Mesendoderm (in vitro differentiated cells): ENCODE measurements at regions not wholly inside any gene's neighbourhood (a gene's known extent, or its start where the extent isn't known, plus 50 kb on each side); places are given as distances from the start of the nearest gene placed in this dataset.

ENCODE experiments used
- DNase-seq: peaks from one replicate; pipeline ENCODE4 v3.0.0; 2013
- H2AK5ac ChIP-seq: 2 replicates; pipeline ENCODE4 v1.6.1; 2013; ENCODE audit warnings: low read length, inconsistent platforms
- H2BK120ac ChIP-seq: 2 replicates; pipeline ENCODE4 v1.6.1; 2013; ENCODE audit warnings: low read depth, mild to moderate bottlenecking, low read length, moderate library complexity, mixed read lengths
- H2BK15ac ChIP-seq: replicated peaks from 2 replicates; pipeline ENCODE4 v1.6.1; 2013; ENCODE audit warnings: low read depth, mild to moderate bottlenecking, moderate library complexity
- H2BK5ac ChIP-seq: 2 replicates; pipeline ENCODE4 v1.6.1; 2013; ENCODE audit warnings: low read length, inconsistent platforms
- H3K18ac ChIP-seq: 2 replicates; pipeline ENCODE4 v1.6.1; 2013; ENCODE audit warnings: mild to moderate bottlenecking, low read length, mixed read lengths
- H3K23ac ChIP-seq: one replicate; pipeline ENCODE4 v1.6.1; 2013; ENCODE audit warnings: low read length
- H3K27ac ChIP-seq: 2 replicates; pipeline ENCODE4 v1.5.1; 2013; ENCODE audit warnings: low read depth, mild to moderate bottlenecking, inconsistent platforms, low read length, moderate library complexity
- H3K27me3 ChIP-seq: 2 replicates; pipeline ENCODE4 v1.6.1; 2013; ENCODE audit warnings: low read length, control low read depth, mild to moderate bottlenecking, inconsistent platforms; ENCODE audit not compliant: insufficient read depth, poor library complexity
- H3K36me3 ChIP-seq: 2 replicates; pipeline ENCODE4 v1.6.1; 2013; ENCODE audit warnings: low read length, inconsistent platforms; ENCODE audit not compliant: control insufficient read depth, insufficient read depth
- H3K4ac ChIP-seq: one replicate; pipeline ENCODE4 v1.6.1; 2013; ENCODE audit warnings: low read depth, mild to moderate bottlenecking, low read length, moderate library complexity
- H3K4me1 ChIP-seq: 2 replicates; pipeline ENCODE4 v1.6.1; 2013; ENCODE audit warnings: low read depth, low read length, inconsistent platforms; ENCODE audit not compliant: control insufficient read depth
- H3K4me2 ChIP-seq: 2 replicates; pipeline ENCODE4 v1.6.1; 2013; ENCODE audit warnings: low read length
- H3K4me3 ChIP-seq: 2 replicates; pipeline ENCODE4 v1.5.1; 2013; ENCODE audit warnings: mild to moderate bottlenecking, low read length
- H3K56ac ChIP-seq: one replicate; pipeline ENCODE4 v1.6.1; 2013; ENCODE audit warnings: low read length
- H3K79me1 ChIP-seq: 2 replicates; pipeline ENCODE4 v1.6.1; 2013; ENCODE audit warnings: low read length, inconsistent platforms
- H3K79me2 ChIP-seq: 2 replicates; pipeline ENCODE4 v1.6.1; 2013; ENCODE audit warnings: mild to moderate bottlenecking, low read length; ENCODE audit not compliant: control insufficient read depth, insufficient read depth
- H3K9ac ChIP-seq: 2 replicates; pipeline ENCODE4 v1.6.1; 2013; ENCODE audit warnings: low read length, inconsistent platforms
- H4K5ac ChIP-seq: one replicate; pipeline ENCODE4 v1.6.1; 2013; ENCODE audit warnings: low read length
- H4K8ac ChIP-seq: one replicate; pipeline ENCODE4 v1.6.1; 2013; ENCODE audit warnings: low read depth, mild to moderate bottlenecking, control low read depth, low read length, moderate library complexity
- WGBS: extraction: QIAGEN DNeasy Blood & Tissue Kit; methylation state at CpG from one replicate; pipeline ENCODE4 v1.1.7; 2013; ENCODE audit warnings: low lambda C conversion rate, missing lambda C conversion rate; ENCODE audit not compliant: insufficient coverage; ENCODE audit errors: extremely low coverage; 5-methylcytosine and 5-hydroxymethylcytosine counted together

- H3K23ac ChIP-seq = no peak overlapping the region
- no peaks in the 10 kb centered on the region for H3K4me1 ChIP-seq
- H3K27me3 ChIP-seq = no peaks in the 10 kb centered on the region
- no peak overlapping the region for H3K27ac ChIP-seq
- H3K4me3 ChIP-seq = no peak overlapping the region
- H3K9ac ChIP-seq = no peak overlapping the region
- no peak overlapping the region for H4K5ac ChIP-seq
- no peaks in the 10 kb centered on the region for H3K79me1 ChIP-seq
- no peak overlapping the region for H2BK5ac ChIP-seq
- no peak overlapping the region for H2AK5ac ChIP-seq
- H4K8ac ChIP-seq = no peak overlapping the region
- no CpG with 5 or more reads among the region's 29 CpGs for WGBS
- H3K36me3 ChIP-seq = no peaks in the 10 kb centered on the region
- H2BK120ac ChIP-seq = no peak overlapping the region
- no peaks in the 10 kb centered on the region for H3K79me2 ChIP-seq
- H2BK15ac ChIP-seq = no peak overlapping the region
- no peak overlapping the region for H3K4me2 ChIP-seq
- no peak overlapping the region for H3K18ac ChIP-seq
- DNase-seq = no peak
- H3K4ac ChIP-seq = no peak overlapping the region
- no peak overlapping the region for H3K56ac ChIP-seq
Observed at GRCh38 chr4:35038079-35038805, 1206.1 kb downstream of the ARAP2 start.

- no peak overlapping the region for H4K5ac ChIP-seq
- H3K27ac ChIP-seq = no peak overlapping the region
- H2AK5ac ChIP-seq = no peak overlapping the region
- H4K8ac ChIP-seq = no peak overlapping the region
- H3K23ac ChIP-seq = no peak overlapping the region
- H3K9ac ChIP-seq = no peak overlapping the region
- H3K4me3 ChIP-seq = no peak overlapping the region
- H3K56ac ChIP-seq = no peak overlapping the region
- H3K79me2 ChIP-seq = no peaks in the 10 kb centered on the region
- no peaks in the 10 kb centered on the region for H3K79me1 ChIP-seq
- H2BK15ac ChIP-seq = no peak overlapping the region
- H3K18ac ChIP-seq = no peak overlapping the region
- no peaks in the 10 kb centered on the region for H3K27me3 ChIP-seq
- H3K36me3 ChIP-seq = no peaks in the 10 kb centered on the region
- no CpG with 5 or more reads among the region's 7 CpGs for WGBS
- DNase-seq = no peak
- no peak overlapping the region for H2BK120ac ChIP-seq
- no peak overlapping the region for H2BK5ac ChIP-seq
- H3K4me1 ChIP-seq = no peaks in the 10 kb centered on the region
- no peak overlapping the region for H3K4me2 ChIP-seq
- H3K4ac ChIP-seq = no peak overlapping the region
Observed at GRCh38 chr4:35038845-35039244, 1205.5 kb downstream of the ARAP2 start.

GRCh38 chr4:35052546-35052945 is 1191.8 kb downstream of the ARAP2 start:
- Histone ChIP-seq H3K18ac (no peak overlapping the region), H2BK15ac (no peak overlapping the region), H3K4ac (no peak overlapping the region), H3K27ac (no peak overlapping the region), H3K4me2 (no peak overlapping the region), H3K79me1 (no peaks in the 10 kb centered on the region), H4K8ac (no peak overlapping the region), H3K79me2 (no peaks in the 10 kb centered on the region), H3K56ac (no peak overlapping the region), H2AK5ac (no peak overlapping the region), H3K4me3 (no peak overlapping the region), H3K23ac (no peak overlapping the region), H4K5ac (no peak overlapping the region), H2BK120ac (no peak overlapping the region), H3K9ac (no peak overlapping the region), H3K4me1 (no peaks in the 10 kb centered on the region), H3K36me3 (no peaks in the 10 kb centered on the region), H2BK5ac (no peak overlapping the region), H3K27me3 (no peaks in the 10 kb centered on the region)
- DNase-seq = no peak
- WGBS = no CpG with 5 or more reads among the region's 9 CpGs

GRCh38 chr4:35063031-35063570 is 1181.2 kb downstream of the ARAP2 start:
- H3K9ac ChIP-seq = no peak overlapping the region
- no peak overlapping the region for H2BK120ac ChIP-seq
- H3K4me1 ChIP-seq = no peaks in the 10 kb centered on the region
- WGBS = no CpG with 5 or more reads among the region's 1 CpG
- H3K79me1 ChIP-seq = no peaks in the 10 kb centered on the region
- H2BK15ac ChIP-seq = no peak overlapping the region
- no peak overlapping the region for H3K4ac ChIP-seq
- H3K4me3 ChIP-seq = no peak overlapping the region
- no peaks in the 10 kb centered on the region for H3K36me3 ChIP-seq
- H2BK5ac ChIP-seq = no peak overlapping the region
- H3K23ac ChIP-seq = no peak overlapping the region
- no peaks in the 10 kb centered on the region for H3K79me2 ChIP-seq
- no peak overlapping the region for H2AK5ac ChIP-seq
- H3K4me2 ChIP-seq = no peak overlapping the region
- no peaks in the 10 kb centered on the region for H3K27me3 ChIP-seq
- H4K5ac ChIP-seq = no peak overlapping the region
- DNase-seq = no peak
- no peak overlapping the region for H4K8ac ChIP-seq
- H3K56ac ChIP-seq = no peak overlapping the region
- no peak overlapping the region for H3K18ac ChIP-seq
- H3K27ac ChIP-seq = no peak overlapping the region

GRCh38 chr4:35066406-35066805 is 1177.9 kb downstream of the ARAP2 start:
- H2BK5ac ChIP-seq = no peak overlapping the region
- no peak overlapping the region for H3K27ac ChIP-seq
- no peak overlapping the region for H3K4me2 ChIP-seq
- no peak overlapping the region for H4K8ac ChIP-seq
- no peaks in the 10 kb centered on the region for H3K36me3 ChIP-seq
- no peak overlapping the region for H2BK15ac ChIP-seq
- no peak overlapping the region for H3K4ac ChIP-seq
- no peak overlapping the region for H3K18ac ChIP-seq
- no peak overlapping the region for H3K23ac ChIP-seq
- H3K56ac ChIP-seq = no peak overlapping the region
- DNase-seq = no peak
- H3K79me1 ChIP-seq = no peaks in the 10 kb centered on the region
- no peak overlapping the region for H4K5ac ChIP-seq
- H2AK5ac ChIP-seq = no peak overlapping the region
- no peak overlapping the region for H3K9ac ChIP-seq
- no peak overlapping the region for H2BK120ac ChIP-seq
- H3K4me1 ChIP-seq = no peaks in the 10 kb centered on the region
- H3K27me3 ChIP-seq = no peaks in the 10 kb centered on the region
- no peak overlapping the region for H3K4me3 ChIP-seq
- H3K79me2 ChIP-seq = no peaks in the 10 kb centered on the region
- WGBS = no CpG with 5 or more reads among the region's 4 CpGs

GRCh38 chr4:35080799-35081198 is 1163.5 kb downstream of the ARAP2 start:
- Histone ChIP-seq H3K79me2 (no peaks in the 10 kb centered on the region), H2BK120ac (no peak overlapping the region), H4K5ac (no peak overlapping the region), H3K27ac (no peak overlapping the region), H3K9ac (no peak overlapping the region), H3K79me1 (no peaks in the 10 kb centered on the region), H3K4me2 (no peak overlapping the region), H2BK15ac (no peak overlapping the region), H3K4me1 (no peaks in the 10 kb centered on the region), H3K23ac (no peak overlapping the region), H2BK5ac (no peak overlapping the region), H2AK5ac (no peak overlapping the region), H3K27me3 (no peaks in the 10 kb centered on the region), H3K4ac (no peak overlapping the region), H3K4me3 (no peak overlapping the region), H3K36me3 (no peaks in the 10 kb centered on the region), H4K8ac (no peak overlapping the region), H3K18ac (no peak overlapping the region), H3K56ac (no peak overlapping the region)
- WGBS = 100% methylated on average over 1 of the region's 1 CpG
- no peak for DNase-seq
